Peyer's patch (tissue), 4 donors: ENCODE measurements at regions not wholly inside any gene's neighbourhood (a gene's known extent, or its start where the extent isn't known, plus 50 kb on each side); places are given as distances from the start of the nearest gene placed in this dataset.
"Not testable (repeated sequence)": the region's sequence is repeated elsewhere in the genome, so short reads cannot be mapped to it uniquely, and the experiment has no call there.

Source experiments
- DNase-seq, 3 donors: peaks; one replicate each; pipeline ENCODE4 v3.0.0-alpha.2; 2017 to 2019
- H3K27ac ChIP-seq, 4 donors: fragments of 200-600 bp; sonication (generic); one replicate each; pipeline ENCODE4 v1.5.1; 2016 to 2019
- H3K27me3 ChIP-seq, 2 donors: fragments of 200-600 bp; sonication (generic); one replicate each; pipeline ENCODE4 v1.5.1; 2019
- H3K36me3 ChIP-seq, 3 donors: fragments of 200-600 bp; sonication (generic); one replicate each; pipeline ENCODE4 v1.5.1; 2016 to 2019
- H3K4me1 ChIP-seq, 4 donors: fragments of 200-600 bp; sonication (generic); one replicate each; pipeline ENCODE4 v1.5.1; 2016 to 2019
- H3K4me3 ChIP-seq, 4 donors: fragments of 200-600 bp; sonication (generic); 1 replicate in 3 of 4; 2 replicates in 1 of 4; pipeline ENCODE4 v1.5.1; 2016 to 2019; ENCODE audit warnings: mild to moderate bottlenecking in 1 of 4
- H3K9me3 ChIP-seq, 4 donors: fragments of 200-600 bp; sonication (generic); one replicate each; pipeline ENCODE4 v1.5.1; 2016 to 2019; ENCODE audit warnings: mild to moderate bottlenecking in 1 of 4
- CTCF ChIP-seq, 6 experiments: fragments of 450-650 bp in 4 of 6; fragments of 200-600 bp in 2 of 6; sonication (generic) in 1 of 6; IDR thresholded peaks; one replicate each; pipeline ENCODE4 v1.5.1; 2017 to 2019; ENCODE audit warnings: antibody characterized with exemption in 6 of 6, mild to moderate bottlenecking in 3 of 6, moderate library complexity in 1 of 6
- POLR2A ChIP-seq, 2 donors: fragments of 450-650 bp; IDR thresholded peaks; one replicate each; pipeline ENCODE4 v1.5.1; 2017; ENCODE audit warnings: antibody characterized with exemption in 2 of 2, mild to moderate bottlenecking in 2 of 2, moderate library complexity in 2 of 2

DNA sequence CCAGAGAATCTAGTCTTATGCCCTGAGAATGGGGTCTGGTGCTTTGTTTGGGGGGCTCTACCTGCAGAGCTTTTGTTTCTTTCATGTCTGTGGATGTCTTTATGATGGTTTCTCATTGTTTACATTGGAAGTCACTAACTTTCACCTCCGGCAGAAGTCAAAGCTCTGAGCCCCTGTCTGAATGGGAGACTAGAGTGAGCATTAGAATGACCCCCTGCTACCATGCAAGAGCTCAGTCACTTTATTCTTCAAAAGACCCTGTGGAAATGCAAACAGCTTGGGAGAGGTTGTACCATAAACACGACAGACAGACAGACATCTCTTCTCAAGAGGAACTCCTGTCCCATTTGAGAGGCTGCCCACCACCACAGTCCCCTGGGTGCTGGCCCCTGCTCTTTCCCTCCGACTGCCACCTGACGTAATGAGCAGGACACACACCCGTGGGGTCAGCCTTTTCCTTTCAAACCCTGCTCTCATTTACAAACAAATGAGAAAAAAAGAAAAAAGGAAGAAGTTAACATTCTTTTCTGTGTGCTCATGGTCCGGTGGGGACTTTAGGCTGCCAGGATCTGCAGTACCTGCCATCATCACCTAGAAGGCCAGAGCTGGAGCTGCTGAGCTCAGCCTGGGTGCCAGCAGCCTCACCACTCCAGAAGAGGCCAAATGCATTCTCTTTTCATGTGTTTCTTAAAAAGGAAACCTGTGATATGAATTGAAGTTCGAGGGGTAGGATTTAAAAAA is 91.6 kb downstream of the FZD1 start:
- H3K27me3 ChIP-seq = no peaks in the 10 kb centered on the region
- TF ChIP-seq POLR2A (IDR thresholded peaks at IDR 0.05) = no peak
- no peaks in the 10 kb centered on the region for H3K36me3 ChIP-seq
- DNase-seq = no peak
- H3K4me1 ChIP-seq = no peaks in the 10 kb centered on the region
- no peak overlapping the region for H3K4me3 ChIP-seq
- no peaks in the 10 kb centered on the region for H3K9me3 ChIP-seq
- no peak overlapping the region for H3K27ac ChIP-seq

GRCh38 chr7:91356915-91357314 is 92.7 kb downstream of the FZD1 start:
- Histone ChIP-seq H3K36me3 (no peaks in the 10 kb centered on the region), H3K4me1 (no peaks in the 10 kb centered on the region), H3K27me3 (no peaks in the 10 kb centered on the region), H3K27ac (no peak overlapping the region), H3K9me3 (no peaks in the 10 kb centered on the region), H3K4me3 (no peak overlapping the region)
- no peak for TF ChIP-seq POLR2A (IDR thresholded peaks at IDR 0.05)
- TF ChIP-seq CTCF (IDR thresholded peaks at IDR 0.05) = no peak
- no peak for DNase-seq

GRCh38 chr7:91357379-91357778 is 93.1 kb downstream of the FZD1 start:
- H3K9me3 ChIP-seq = no peaks in the 10 kb centered on the region
- H3K4me1 ChIP-seq = no peaks in the 10 kb centered on the region
- DNase-seq = no peak
- H3K36me3 ChIP-seq = no peaks in the 10 kb centered on the region
- TF ChIP-seq CTCF (IDR thresholded peaks at IDR 0.05) = no peak
- TF ChIP-seq POLR2A (IDR thresholded peaks at IDR 0.05) = no peak
- H3K27ac ChIP-seq = no peak overlapping the region
- no peaks in the 10 kb centered on the region for H3K27me3 ChIP-seq
- no peak overlapping the region for H3K4me3 ChIP-seq

- no peak for DNase-seq
- TF ChIP-seq CTCF (IDR thresholded peaks at IDR 0.05) (no peak), POLR2A (IDR thresholded peaks at IDR 0.05) (no peak)
- H3K27ac ChIP-seq = no peak overlapping the region
- no peak overlapping the region for H3K4me3 ChIP-seq
- H3K27me3 ChIP-seq = no peaks in the 10 kb centered on the region
- H3K36me3 ChIP-seq = no peaks in the 10 kb centered on the region
- no peaks in the 10 kb centered on the region for H3K4me1 ChIP-seq
- no peaks in the 10 kb centered on the region for H3K9me3 ChIP-seq
These were observed 93.7 kb downstream of the FZD1 start for GRCh38 chr7:91357901-91358300.

DNA sequence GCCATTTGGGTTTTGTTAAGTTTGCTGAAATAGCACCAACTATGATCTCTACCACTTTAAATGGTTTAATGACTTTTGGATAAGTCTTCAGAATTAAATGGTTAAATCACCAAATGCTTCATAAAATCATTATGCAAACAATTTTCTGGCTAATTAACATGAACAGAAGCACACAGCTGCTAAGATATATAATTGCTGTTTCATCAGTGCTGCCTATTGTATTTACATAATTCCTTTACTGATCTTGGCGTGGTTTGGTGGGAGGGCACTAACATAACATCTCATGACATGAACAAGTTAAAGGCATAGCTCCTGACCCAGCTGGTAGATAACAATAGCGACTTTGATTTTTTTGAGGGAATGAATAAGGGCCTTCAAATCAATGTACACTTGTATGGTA is 94.1 kb downstream of the FZD1 start:
- no peak overlapping the region for H3K27ac ChIP-seq
- H3K9me3 ChIP-seq = no peaks in the 10 kb centered on the region
- no peaks in the 10 kb centered on the region for H3K4me1 ChIP-seq
- H3K27me3 ChIP-seq = no peaks in the 10 kb centered on the region
- no peak overlapping the region for H3K4me3 ChIP-seq
- H3K36me3 ChIP-seq = no peaks in the 10 kb centered on the region
- DNase-seq = no peak
- TF ChIP-seq CTCF (IDR thresholded peaks at IDR 0.05) = no peak
- TF ChIP-seq POLR2A (IDR thresholded peaks at IDR 0.05) = no peak

- not testable (repeated sequence) for H3K36me3 ChIP-seq, H3K4me3 ChIP-seq, H3K4me1 ChIP-seq, H3K27me3 ChIP-seq, H3K27ac ChIP-seq, DNase-seq, H3K9me3 ChIP-seq
These were observed 100.9 kb downstream of the FZD1 start for GRCh38 chr7:91365097-91365496.

- Histone ChIP-seq H3K9me3 (no peaks in the 10 kb centered on the region), H3K4me3 (no peak overlapping the region), H3K27ac (no peak overlapping the region), H3K27me3 (no peaks in the 10 kb centered on the region), H3K4me1 (no peaks in the 10 kb centered on the region), H3K36me3 (no peaks in the 10 kb centered on the region)
- TF ChIP-seq POLR2A (IDR thresholded peaks at IDR 0.05) = no peak
- TF ChIP-seq CTCF (IDR thresholded peaks at IDR 0.05) = no peak
- DNase-seq = no peak
These were observed 101.9 kb downstream of the FZD1 start for GRCh38 chr7:91366091-91366490.
